OCI-LY7 (cell line): ENCODE measurements at regions not wholly inside any gene's neighbourhood (a gene's known extent, or its start where the extent isn't known, plus 50 kb on each side); places are given as distances from the start of the nearest gene placed in this dataset.

ENCODE experiments used
- BruUV-seq: library from RNA; stranded (reverse); fragments of 400-500 nt; replicated peaks from 2 replicates; lab custom pipeline; 2021; lab: Mats Ljungman, UMichigan
- CTCF ChIA-PET: fragments of 300-600 bp; sonication (Branson Sonifier 250); formaldehyde crosslinking; loops from one replicate; lab custom pipeline; 2022; ENCODE audit warnings: antibody characterized with exemption; ENCODE audit not compliant: unreplicated experiment; lab: Charles Lee
- POLR2A ChIA-PET: fragments of 300-600 bp; sonication (Branson Sonifier 250); formaldehyde crosslinking; loops from one replicate; lab custom pipeline; 2022; ENCODE audit warnings: antibody characterized with exemption; lab: Charles Lee
- DNase-seq: peaks from one replicate; pipeline ENCODE4 v3.0.0-alpha.2; 2015; ENCODE audit warnings: low spot score
- H2AFZ ChIP-seq: fragments of 200-600 bp; sonication (generic), shearing (Covaris generic); 2 replicates; pipeline ENCODE4 v1.6.1; 2014; ENCODE audit warnings: mild to moderate bottlenecking, antibody characterized with exemption, low read length, moderate library complexity
- H3K27ac ChIP-seq: fragments of 200-600 bp; sonication (generic); 2 replicates; pipeline ENCODE4 v1.5.1; 2014; ENCODE audit warnings: mixed run types, low read depth, mild to moderate bottlenecking, moderate library complexity, low read length, inconsistent platforms; ENCODE audit not compliant: poor library complexity, severe bottlenecking
- H3K36me3 ChIP-seq: fragments of 200-600 bp; sonication (generic); 2 replicates; pipeline ENCODE4 v1.6.1; 2014; ENCODE audit warnings: mild to moderate bottlenecking, antibody characterized with exemption, low read length, moderate library complexity, mixed read lengths; ENCODE audit not compliant: insufficient read depth
- H3K4me1 ChIP-seq: fragments of 200-600 bp; sonication (generic); 2 replicates; pipeline ENCODE4 v1.5.1; 2014; ENCODE audit warnings: mild to moderate bottlenecking, low read length; ENCODE audit not compliant: insufficient read depth, poor library complexity, severe bottlenecking
- H3K4me2 ChIP-seq: fragments of 200-600 bp; sonication (generic); 2 replicates; pipeline ENCODE4 v1.6.1; 2014; ENCODE audit warnings: mild to moderate bottlenecking, low read length
- H3K4me3 ChIP-seq: fragments of 200-600 bp; sonication (generic); 2 replicates; pipeline ENCODE4 v1.5.1; 2014; ENCODE audit warnings: mild to moderate bottlenecking, low read depth, low read length; ENCODE audit not compliant: poor library complexity, severe bottlenecking
- H3K79me2 ChIP-seq: fragments of 200-600 bp; sonication (generic); 2 replicates; pipeline ENCODE4 v1.6.1; 2016; ENCODE audit warnings: low read depth, mild to moderate bottlenecking, low read length, moderate library complexity, mixed read lengths; ENCODE audit not compliant: insufficient read depth
- H3K9me2 ChIP-seq: fragments of 200-600 bp; sonication (generic); 2 replicates; pipeline ENCODE4 v1.6.1; 2016; ENCODE audit warnings: mild to moderate bottlenecking, low read length, mixed read lengths; ENCODE audit not compliant: insufficient read depth
- H3K9me3 ChIP-seq: fragments of 200-600 bp; sonication (generic); 2 replicates; pipeline ENCODE4 v1.6.1; 2014; ENCODE audit warnings: mild to moderate bottlenecking, mixed run types, low read length, mixed read lengths
- H4K20me1 ChIP-seq: fragments of 200-600 bp; sonication (generic); 2 replicates; pipeline ENCODE4 v1.6.1; 2014; ENCODE audit warnings: mild to moderate bottlenecking, antibody characterized with exemption, low read length, moderate library complexity, mixed read lengths; ENCODE audit not compliant: insufficient read depth
- CTCF ChIP-seq: fragments of 200-600 bp; sonication (generic); conservative IDR thresholded peaks from 2 replicates; pipeline ENCODE4 v1.5.1; 2014; ENCODE audit warnings: mild to moderate bottlenecking, antibody characterized with exemption, low read length, moderate library complexity, mixed read lengths
- EZH2phosphoT487 ChIP-seq: fragments of 200-600 bp; sonication (generic); IDR thresholded peaks from 2 replicates; pipeline ENCODE4 v1.6.1; 2018; ENCODE audit warnings: low read depth, borderline replicate concordance, mild to moderate bottlenecking, mixed run types, antibody characterized with exemption, low read length, moderate library complexity, mixed read lengths
- intact Hi-C: fragments of 100-400 bp; cut with micrococcal nuclease; formaldehyde crosslinking; loops from one replicate; pipeline ENCODE4 v1.10.0; 2022; ENCODE audit not compliant: unreplicated experiment

- H4K20me1 ChIP-seq: no peaks in the 10 kb centered on the region
- BruUV-seq: no TSS peak
- H3K9me3 ChIP-seq: no peaks in the 10 kb centered on the region
- no peak overlapping the region for H3K4me2 ChIP-seq
- no peak overlapping the region for H3K4me3 ChIP-seq
- intact Hi-C loops: no loop called here
- no peaks in the 10 kb centered on the region for H3K79me2 ChIP-seq
- no peak overlapping the region for H2AFZ ChIP-seq
- no peak for DNase-seq
- CTCF ChIA-PET: no interaction called here
- TF ChIP-seq CTCF: no peak
- no peak for TF ChIP-seq EZH2phosphoT487
- H3K4me1 ChIP-seq: no peaks in the 10 kb centered on the region
- no peaks in the 10 kb centered on the region for H3K9me2 ChIP-seq
- H3K27ac ChIP-seq: no peak overlapping the region
- POLR2A ChIA-PET: interaction anchor here (1.0 kb wide), 1 partner anchor 13 kb away, joined by 3 read pairs; no protein-coding TSS in a partner anchor
- no peaks in the 10 kb centered on the region for H3K36me3 ChIP-seq
Measured at GRCh38 chr16:63995025-63995424, 1126.8 kb downstream of the CDH11 start.

- DNase-seq: no peak
- Histone ChIP-seq H3K4me1 (no peaks in the 10 kb centered on the region), H4K20me1 (no peaks in the 10 kb centered on the region), H3K9me2 (no peaks in the 10 kb centered on the region), H3K79me2 (no peaks in the 10 kb centered on the region), H3K4me3 (no peak overlapping the region), H3K36me3 (no peaks in the 10 kb centered on the region), H3K4me2 (no peak overlapping the region), H2AFZ (no peak overlapping the region), H3K27ac (no peak overlapping the region), H3K9me3 (no peaks in the 10 kb centered on the region)
- TF ChIP-seq CTCF (no peak), EZH2phosphoT487 (no peak)
- CTCF ChIA-PET: no interaction called here
- no TSS peak for BruUV-seq
- intact Hi-C loops: no loop called here
- POLR2A ChIA-PET: interaction anchor here (0.6 to 0.8 kb wide), 3 partner anchors 18 to 681 kb away, joined by 3 read pairs; no protein-coding TSS in a partner anchor
Measured at GRCh38 chr16:63983401-63983800, 1138.5 kb downstream of the CDH11 start.

- Histone ChIP-seq H3K79me2 (no peaks in the 10 kb centered on the region), H2AFZ (no peak overlapping the region), H3K4me2 (no peak overlapping the region), H3K4me3 (no peak overlapping the region), H3K9me2 (no peaks in the 10 kb centered on the region), H3K36me3 (no peaks in the 10 kb centered on the region), H4K20me1 (no peaks in the 10 kb centered on the region), H3K27ac (no peak overlapping the region), H3K9me3 (no peaks in the 10 kb centered on the region), H3K4me1 (no peaks in the 10 kb centered on the region)
- TF ChIP-seq CTCF (no peak), EZH2phosphoT487 (no peak)
- no TSS peak for BruUV-seq
- no peak for DNase-seq
- CTCF ChIA-PET: no interaction called here
- intact Hi-C loops: no loop called here
- POLR2A ChIA-PET: interaction anchor here (0.6 to 1.7 kb wide), 5 partner anchors 8 to 681 kb away, joined by 3 to 5 read pairs (median 3); no protein-coding TSS in a partner anchor
Measured at GRCh38 chr16:63982741-63983140, 1139.1 kb downstream of the CDH11 start.
